GM21360 (cell line): ENCODE measurements at regions not wholly inside any gene's neighbourhood (a gene's known extent, or its start where the extent isn't known, plus 50 kb on each side); places are given as distances from the start of the nearest gene placed in this dataset.

Source experiments
- ATAC-seq: cut with Tn5 transposase; IDR thresholded peaks from one replicate; pipeline ENCODE4 v1.9.1; 2021; ENCODE audit warnings: mild to moderate bottlenecking, moderate library complexity; ENCODE audit not compliant: unreplicated experiment

DNA sequence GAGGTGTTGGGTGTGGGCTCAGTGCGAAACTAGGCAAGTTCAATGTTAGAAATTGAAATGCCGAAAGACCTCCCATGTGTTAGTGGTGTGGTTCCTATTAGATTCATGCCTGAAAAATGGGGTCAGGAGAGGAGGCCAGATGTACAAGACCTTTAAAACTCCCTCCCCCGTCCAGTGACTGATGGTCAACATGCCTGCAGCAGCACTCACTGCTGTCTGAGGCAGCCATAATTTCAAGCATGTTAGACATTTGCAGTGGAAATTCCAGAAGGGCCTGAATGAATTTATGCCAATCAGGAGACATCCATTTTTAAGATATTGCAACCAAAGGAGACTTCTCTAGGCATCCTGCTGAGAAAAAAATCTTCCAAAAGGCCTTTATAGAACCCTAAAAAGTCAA lies 426.9 kb upstream of the NBEA start:
- ATAC-seq, result no peak

DNA sequence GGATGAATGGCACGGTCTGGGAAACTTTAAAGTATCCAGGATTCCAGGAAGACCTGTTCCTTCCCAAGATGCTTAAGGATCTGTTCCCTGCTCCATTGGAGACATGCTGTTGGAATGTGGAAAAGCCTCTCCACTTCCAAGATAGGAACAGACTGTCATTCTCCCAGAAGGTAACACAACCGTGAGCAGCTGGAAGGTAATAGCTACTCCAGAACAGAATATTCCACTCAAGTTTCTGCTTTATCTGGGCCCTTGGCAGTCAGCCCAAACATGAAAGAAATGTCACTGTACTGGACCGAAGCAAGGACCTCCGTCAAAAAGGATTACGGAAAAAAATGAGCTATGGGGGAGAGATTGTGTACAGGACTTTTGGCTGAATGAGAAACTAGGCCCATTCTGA lies 420.9 kb upstream of the NBEA start:
- no peak for ATAC-seq

DNA sequence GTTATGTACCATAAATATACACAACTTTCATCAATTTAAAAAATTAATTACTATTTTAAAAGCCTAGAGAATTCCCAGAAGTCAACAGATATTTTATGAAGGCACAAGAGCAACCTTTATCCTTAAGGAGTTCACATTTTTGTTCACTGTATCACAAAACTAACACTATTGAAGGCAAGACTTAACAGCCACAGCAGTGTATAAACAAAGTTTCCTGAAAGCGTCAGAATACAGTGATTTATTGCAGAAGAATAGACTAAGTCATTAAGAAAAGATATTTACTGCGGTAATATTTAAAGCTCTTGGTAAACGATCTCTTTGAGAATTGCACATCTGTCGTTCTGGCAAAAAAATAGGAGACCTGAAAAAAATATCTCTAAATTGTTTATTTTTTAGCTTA lies 419.3 kb upstream of the NBEA start:
- ATAC-seq, result no peak

DNA sequence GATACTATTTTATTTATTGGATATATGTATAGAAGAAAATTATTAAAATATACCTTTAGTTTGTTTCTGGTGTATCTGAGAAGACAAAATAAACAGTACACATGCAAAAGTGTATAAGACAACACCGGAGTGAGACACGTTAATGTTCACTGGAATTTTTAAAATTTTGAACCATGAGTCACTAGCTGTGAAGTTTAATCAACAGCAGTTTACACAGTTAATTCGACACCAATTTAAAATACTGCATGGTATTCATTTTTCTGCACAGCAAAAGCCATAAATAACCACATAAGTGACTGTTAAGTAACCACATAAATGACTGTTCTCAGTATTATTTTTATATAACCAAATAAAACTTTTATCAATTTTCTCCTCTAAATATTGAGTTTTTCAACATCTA lies 418.7 kb upstream of the NBEA start:
- ATAC-seq, result no peak

GRCh38 chr13:34533941-34534340 lies 408.1 kb upstream of the NBEA start:
- ATAC-seq, result no peak

DNA sequence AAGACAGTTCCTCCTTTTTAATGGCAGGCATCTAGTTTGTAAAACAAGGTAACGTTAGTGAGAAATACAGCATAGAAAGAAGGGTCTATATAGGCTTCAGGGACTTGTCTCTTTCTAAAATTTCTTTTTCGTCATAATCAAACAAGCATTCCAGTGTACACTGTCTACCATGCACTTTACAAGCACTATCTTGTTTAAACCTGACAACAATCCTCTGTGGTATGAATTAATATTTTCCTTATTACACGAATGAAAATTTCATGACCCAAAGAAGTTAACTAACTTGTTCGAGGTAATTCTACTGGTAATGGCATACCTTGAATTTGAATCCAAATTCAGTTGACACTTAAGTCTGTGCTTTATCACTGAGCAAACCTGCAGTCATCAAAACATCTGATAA lies 399.7 kb upstream of the NBEA start:
- no peak for ATAC-seq

DNA sequence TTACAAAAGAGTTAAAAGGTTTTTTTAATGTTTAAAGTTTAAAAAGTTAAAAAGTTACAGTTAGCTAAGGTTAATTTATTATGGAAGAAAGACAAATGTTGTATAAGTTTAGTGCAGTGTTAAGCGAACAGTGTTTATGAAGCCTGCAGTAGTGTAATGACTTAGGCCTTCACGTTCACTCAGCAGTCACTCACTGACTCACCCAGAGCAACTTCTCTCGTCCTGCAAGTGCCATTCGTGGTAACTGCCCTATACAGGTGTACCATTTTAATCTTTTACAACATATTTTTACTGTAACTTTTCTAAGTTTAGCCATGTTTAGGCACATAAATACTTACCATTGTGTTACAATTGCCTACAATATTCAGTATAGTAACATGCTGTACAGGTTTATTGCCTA lies 398.2 kb upstream of the NBEA start:
- ATAC-seq, result no peak

DNA sequence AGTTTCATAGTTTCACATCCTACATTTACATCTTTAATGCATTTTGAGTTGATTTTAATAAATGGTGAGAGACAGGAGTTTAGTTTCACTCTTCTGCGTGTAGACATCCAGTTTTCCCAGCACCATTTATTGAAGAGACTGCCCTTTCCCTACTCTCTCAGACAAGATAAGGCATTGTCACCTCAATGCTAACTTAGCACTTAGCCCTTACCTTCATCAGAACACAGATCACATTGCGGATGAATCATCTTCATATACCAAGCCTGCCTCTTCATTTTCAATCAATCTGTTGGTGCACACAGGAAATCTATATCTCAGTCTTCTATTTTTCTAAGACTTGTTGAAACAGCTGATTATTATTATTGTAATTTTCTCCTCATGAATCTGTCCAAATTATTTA lies 396.6 kb upstream of the NBEA start:
- ATAC-seq, result no peak

DNA sequence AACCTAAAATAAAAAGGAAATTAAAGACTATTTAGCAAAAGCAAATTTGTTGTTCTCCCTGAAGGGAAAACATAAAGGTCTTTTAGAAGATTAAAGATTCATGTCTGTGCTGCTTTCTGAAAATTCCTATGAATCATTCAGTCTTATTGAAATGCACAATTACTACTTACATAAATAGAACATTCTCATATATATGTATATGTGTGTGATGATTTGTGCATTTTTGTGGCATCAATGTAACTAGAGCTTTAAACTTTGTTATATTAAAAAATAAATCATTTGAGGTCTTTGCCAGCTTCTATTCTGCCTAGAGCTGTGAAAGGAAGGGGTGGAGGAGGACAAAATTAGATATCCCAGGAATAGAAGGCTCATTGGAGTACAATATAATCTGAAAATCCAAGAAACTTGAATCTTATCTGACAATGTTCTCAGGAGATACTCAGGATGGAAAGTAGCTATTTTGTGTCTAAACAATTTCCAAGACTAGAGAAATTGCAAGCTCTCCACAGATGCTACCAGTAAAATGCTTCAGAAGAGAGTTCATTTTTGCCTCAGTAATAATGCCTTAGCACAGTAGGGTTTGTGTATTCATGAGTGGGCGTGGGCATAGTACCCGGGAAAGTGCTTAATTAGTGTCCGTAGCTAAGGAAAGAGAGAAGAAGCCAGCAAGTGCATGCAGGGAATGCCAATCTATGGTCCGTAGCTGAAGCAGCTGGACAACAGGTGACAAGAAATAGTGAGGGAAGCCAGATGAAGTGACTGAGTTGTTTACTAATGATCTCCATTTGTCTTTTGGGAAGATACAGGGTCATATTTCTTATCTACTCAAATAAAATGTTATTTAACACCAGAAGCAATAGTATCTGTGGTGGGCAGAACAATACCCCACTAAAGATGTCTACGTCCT lies 395.5 kb upstream of the NBEA start:
- ATAC-seq, result no peak

DNA sequence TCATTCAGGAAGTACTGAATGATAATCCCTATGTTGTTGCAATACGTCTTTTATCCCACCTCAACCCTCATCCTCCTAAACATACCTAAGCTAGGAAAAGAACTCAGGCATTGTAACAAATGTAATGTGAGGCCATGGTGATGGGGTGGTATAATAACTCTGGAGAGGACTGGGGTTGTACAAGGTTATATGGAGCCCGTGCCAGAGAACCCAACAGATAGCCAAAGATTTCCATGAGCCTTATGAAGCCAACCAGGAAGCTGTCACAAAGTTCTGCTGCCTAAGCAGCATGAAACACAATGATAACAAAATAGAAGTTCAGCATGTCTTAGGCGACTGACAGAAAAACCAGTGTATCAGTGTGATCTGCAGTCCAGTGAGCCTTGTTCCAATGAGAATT lies 394.1 kb upstream of the NBEA start:
- no peak for ATAC-seq

DNA sequence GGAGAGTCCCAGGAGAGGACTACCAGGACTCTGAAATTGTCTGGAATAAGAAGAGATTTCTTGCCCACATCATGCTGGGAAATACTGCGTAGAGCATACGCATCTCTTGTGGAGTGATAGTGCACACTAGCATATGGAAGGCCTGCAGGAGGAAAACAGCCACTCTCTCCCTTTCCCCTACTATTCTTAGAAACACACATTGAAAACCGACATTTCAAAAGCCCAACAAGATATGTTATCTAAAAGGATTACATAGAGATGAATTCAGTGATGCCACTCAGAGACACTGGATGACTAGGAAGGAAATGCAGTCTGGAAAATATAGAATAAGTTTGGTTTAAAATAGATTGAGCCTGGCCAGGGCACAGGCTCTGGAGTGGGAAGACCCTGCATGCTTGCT lies 388.7 kb upstream of the NBEA start:
- no peak for ATAC-seq

GRCh38 chr13:34555988-34556387 lies 386.1 kb upstream of the NBEA start:
- no peak for ATAC-seq

DNA sequence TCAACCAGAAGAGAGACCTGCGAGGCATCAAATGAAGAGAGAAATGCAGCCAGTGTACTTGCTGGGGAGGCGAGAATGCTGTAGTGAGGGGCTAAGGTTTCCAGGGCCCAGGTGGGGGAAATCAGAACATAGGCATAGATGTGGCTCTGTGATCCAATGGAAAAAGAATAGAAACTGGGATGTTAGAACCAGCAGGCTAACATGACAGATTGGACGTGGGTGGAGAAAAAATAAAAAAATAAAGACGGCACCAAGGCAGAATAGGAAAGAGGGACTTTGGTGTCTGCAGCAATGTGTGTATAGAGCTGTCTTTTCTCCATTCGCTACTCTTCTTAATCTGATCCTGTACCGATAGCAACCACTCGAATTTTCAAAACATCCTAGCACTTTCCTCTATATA lies 381.0 kb upstream of the NBEA start:
- no peak for ATAC-seq

DNA sequence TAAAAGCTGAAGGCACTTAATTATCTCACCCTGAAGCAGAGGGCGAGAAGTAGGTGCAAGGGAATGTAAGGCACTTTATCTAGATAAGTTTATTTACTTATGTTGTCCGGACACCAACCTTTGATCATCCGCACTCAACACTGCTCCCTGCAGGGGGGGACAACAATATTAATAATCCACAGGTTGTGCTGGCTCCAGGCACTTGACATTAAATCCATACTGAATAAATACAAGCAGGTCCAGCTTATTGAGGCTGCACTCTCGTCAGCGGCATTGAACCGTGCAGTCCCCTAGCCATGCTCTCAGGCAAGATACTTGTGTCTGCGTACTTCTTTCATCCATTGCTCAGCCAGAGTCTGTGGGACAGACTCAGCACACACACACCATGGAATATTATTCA lies 374.5 kb upstream of the NBEA start:
- ATAC-seq, result no peak

- ATAC-seq, result no peak
Measured at GRCh38 chr13:34570698-34571353, 371.2 kb upstream of the NBEA start.

- no peak for ATAC-seq
Measured at GRCh38 chr13:34571716-34572115, 370.4 kb upstream of the NBEA start.

DNA sequence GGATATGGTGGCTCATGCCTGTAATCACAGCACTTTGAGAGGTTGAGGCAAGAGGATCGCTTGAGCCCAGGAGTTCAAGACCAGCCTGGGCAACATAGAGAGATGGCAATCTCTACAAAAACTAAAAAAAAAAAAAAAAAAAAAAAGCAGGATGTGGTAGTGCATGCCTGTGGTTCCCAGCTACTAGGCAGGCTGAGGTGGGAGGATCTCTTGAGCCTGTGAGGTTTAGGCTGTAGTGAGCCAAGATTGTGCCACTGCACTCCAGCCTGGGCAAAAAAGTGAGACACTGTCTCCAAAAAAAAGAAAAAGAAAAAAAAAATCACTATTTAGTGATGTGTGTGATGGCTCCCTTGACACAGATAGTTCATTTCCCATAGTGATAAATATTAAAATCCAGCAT lies 365.0 kb upstream of the NBEA start:
- ATAC-seq, result no peak

GRCh38 chr13:34578471-34578870 lies 363.6 kb upstream of the NBEA start:
- ATAC-seq, result no peak

DNA sequence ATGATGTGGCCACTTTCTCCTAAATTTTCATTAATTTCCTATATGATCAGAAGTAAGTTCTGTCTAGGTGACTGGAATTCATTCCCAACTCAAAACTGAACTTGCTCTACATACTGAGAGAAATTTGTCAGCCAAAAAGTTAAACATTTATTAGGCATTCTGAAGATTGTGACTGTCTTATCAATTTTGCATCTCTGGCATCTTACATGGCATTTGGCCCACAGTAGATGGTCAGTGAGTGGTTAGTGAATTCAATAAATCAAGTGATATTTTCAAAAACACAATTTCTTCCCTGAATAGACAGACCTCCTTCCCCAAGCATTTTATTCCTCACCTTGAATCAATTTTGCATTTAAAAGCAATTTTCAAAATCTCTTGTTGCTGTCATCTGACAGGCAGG lies 363.2 kb upstream of the NBEA start:
- no peak for ATAC-seq

DNA sequence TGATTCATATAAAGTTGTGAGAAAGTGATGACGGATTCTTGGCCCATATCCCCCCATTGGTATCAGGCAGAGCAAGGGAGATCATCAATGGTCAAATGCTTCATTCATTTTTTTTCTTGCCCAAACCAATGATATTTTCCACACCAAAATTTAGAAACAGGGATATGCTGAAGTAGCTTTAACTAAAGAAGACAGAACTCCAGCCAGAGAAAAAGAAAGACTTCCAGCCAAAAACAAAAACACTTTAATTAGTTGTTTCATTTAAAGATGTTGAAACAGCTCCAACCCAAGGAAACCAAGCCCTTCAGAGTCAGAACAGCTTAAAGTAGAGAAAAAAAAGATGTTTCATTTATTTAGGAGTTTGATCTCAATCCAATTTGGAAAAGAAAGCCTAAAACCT lies 358.9 kb upstream of the NBEA start:
- no peak for ATAC-seq

- ATAC-seq, result no peak
Measured at GRCh38 chr13:34587576-34587975, 354.5 kb upstream of the NBEA start.

GRCh38 chr13:34588362-34588761 lies 353.7 kb upstream of the NBEA start:
- ATAC-seq, result no peak

- ATAC-seq, result no peak
Measured at GRCh38 chr13:34589581-34589980, 352.5 kb upstream of the NBEA start.
